ENCODE measurements at regions not wholly inside any gene's neighbourhood (a gene's known extent, or its start where the extent isn't known, plus 50 kb on each side); places are given as distances from the start of the nearest gene placed in this dataset.

- TF ChIP-seq CTCF (IDR thresholded peaks at IDR 0.05; ENCODE audit: insufficient read depth, low read length) = no peak
- TF ChIP-seq GABPA (IDR thresholded peaks at IDR 0.05; ENCODE audit: low read depth) = no peak
These were observed 232.4 kb downstream of the CALCRL start for GRCh38 chr2:187215532-187216240.
